GM18868 (cell line): ENCODE measurements at regions not wholly inside any gene's neighbourhood (a gene's known extent, or its start where the extent isn't known, plus 50 kb on each side); places are given as distances from the start of the nearest gene placed in this dataset.
"Not testable (repeated sequence)": the region's sequence is repeated elsewhere in the genome, so short reads cannot be mapped to it uniquely, and the experiment has no call there.

Source experiments
- ATAC-seq: cut with Tn5 transposase; IDR thresholded peaks from one replicate; pipeline ENCODE4 v1.9.1; 2021; ENCODE audit warnings: mild to moderate bottlenecking, moderate library complexity; ENCODE audit not compliant: unreplicated experiment

- ATAC-seq: no peak
Measured at GRCh38 chr13:81379183-81379582, 1038.3 kb upstream of the SPRY2 start.

DNA sequence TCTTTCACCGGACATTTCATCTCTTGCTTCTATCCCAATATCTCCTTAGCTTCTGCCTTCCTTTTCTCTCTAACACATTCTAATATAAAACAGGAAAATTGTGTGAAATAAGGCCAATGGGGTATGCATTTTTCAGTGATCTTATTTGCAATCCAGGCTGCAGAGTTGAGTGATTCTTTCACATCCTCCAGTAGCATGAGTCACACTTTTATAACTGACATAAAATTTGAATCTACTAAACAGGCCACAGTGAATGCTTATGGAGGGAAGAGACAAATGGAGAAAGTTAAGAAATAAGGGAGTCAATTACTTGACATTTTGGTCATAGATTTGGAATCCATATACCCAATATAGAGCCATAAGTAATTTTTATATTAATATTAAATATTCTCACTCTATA lies 1037.0 kb upstream of the SPRY2 start:
- no peak for ATAC-seq

DNA sequence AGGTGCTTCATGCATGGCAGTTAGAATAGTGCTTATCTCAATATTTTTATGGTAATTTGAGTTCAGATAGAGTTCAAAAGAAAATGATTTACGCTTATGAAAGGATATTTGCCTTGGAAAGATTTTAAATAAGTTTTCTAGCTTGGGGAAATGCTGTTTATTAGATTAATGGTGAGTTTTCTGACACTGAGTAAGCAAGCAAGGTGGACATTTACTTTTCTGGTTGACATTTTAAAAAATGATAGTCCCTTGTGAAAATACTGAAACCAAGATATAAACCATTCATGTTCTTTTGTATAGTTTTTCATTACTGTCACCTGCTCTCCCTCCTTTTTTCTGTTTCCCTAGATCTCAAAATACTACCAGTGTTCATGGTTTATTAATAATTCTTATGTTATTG lies 1034.8 kb upstream of the SPRY2 start:
- no peak for ATAC-seq

GRCh38 chr13:81362711-81363110 lies 1021.8 kb upstream of the SPRY2 start:
- ATAC-seq: not testable (repeated sequence)

DNA sequence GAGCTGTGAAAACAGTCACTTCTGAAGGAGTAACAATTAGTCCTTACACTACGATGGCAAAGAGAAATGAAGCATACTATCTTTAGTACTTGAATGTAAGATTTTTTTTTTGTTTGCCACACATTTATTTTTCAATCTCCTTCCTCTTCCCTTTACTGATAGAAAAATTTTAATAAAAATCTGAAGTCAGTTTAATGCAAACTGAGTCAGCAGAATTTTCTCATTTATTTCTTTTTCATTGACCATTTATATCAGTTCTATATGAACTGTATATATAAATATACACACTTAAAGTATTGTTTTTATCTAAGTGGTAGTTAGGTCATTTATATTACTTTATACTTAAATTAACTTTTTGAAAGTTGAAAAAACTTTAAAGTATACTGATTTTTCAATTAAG lies 1009.1 kb upstream of the SPRY2 start:
- ATAC-seq: no peak

DNA sequence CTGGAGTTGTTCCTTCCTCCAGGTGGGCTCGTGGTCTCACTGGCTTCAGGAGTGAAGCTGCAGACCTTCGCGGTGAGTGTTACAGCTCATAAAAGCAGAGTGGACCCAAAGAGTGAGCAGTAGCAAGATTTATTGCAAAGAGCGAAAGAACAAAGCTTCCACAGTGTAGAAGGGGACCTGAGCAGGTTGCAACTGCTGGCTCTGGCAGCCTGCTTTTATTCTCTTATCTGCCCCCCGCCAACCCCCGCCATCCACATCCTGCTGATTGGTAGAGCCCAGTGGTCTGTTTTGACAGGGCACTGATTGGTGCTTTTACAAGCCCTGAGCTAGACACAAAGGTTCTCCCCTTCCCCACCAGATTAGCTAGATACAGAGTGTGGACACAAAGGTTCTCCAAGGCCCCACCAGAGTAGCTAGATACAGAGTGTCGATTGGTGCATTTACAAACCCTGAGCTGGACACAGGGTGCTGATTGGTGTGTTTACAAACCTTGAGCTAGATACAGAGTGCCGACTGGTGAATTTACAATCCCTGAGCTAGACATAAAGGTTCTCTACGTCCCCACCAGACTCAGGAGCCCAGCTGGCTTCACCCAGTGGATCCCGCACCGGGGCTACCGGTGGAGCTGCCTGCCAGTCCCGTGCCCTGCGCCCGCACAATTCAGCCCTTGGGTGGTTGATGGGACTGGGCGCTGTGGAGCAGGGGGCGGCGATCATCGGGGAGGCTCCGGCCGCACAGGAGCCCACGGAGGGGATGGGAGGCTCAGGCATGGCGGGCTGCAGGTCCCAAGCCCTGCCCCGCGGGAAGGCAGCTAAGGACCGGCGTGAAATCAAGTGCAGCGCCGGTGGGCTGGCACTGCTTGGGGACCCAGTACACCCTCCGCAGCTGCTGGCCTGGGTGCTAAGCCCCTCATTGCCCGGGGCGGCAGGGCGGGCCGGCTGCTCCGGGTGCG lies 999.5 kb upstream of the SPRY2 start:
- ATAC-seq: not testable (repeated sequence)

DNA sequence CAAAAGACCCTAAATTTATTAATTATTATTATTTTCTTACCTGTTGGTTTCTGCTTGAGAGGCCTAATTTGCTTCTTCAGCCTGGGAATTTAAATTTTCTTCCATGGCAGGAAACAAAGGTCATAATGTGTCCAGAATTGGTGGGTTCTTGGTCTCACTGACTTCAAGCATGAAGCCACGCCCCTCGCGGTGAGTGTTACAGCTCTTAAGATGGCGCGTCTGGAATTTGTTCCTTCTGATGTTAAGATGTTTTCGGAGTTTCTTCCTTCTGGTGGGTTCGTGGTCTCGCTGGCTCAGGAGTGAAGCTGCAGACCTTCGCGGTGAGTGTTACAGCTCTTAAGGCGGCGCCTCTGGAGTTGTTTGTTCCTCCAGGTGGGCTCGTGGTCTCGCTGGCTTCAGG lies 998.7 kb upstream of the SPRY2 start:
- ATAC-seq: not testable (repeated sequence)

DNA sequence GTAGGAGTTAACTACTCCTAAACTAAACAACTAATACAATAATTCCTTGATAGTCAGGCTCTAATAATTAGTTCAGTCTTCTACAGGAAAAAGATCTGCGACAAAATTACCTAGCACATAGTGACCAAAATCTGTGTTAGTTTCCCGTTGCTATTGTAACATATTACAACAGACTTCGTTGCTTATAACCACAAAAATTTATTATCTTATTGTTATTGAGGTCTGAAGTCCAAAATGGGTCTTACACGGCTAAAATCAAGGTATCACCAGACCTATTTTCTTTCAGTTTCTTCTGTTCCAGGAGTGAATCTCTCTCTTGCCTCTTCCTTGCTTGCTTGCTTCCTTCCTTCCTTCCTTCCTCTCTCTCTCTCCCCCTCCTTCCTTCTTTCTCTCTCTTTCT lies 993.6 kb upstream of the SPRY2 start:
- ATAC-seq: no peak

- no peak for ATAC-seq
Measured at GRCh38 chr13:81326913-81327312, 986.0 kb upstream of the SPRY2 start.

DNA sequence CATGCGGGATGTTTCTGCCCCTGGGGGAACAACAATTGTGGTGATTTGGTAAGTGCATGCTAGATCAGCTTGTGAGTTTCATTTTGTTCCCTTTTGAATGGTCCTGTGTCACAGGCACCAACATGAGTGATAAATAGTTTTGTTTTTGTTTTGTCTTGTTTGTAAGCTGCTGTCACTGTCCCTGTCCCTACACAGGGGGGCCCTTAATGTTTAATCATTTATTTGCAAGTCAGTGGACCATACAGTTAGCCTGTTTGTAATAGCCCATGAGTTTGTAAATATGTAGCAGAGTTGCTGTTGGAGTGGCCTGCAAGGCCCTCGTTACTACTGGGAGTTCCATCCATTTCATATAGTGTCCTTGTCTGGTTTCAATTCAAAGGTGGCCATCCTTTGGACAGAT lies 979.6 kb upstream of the SPRY2 start:
- no peak for ATAC-seq

DNA sequence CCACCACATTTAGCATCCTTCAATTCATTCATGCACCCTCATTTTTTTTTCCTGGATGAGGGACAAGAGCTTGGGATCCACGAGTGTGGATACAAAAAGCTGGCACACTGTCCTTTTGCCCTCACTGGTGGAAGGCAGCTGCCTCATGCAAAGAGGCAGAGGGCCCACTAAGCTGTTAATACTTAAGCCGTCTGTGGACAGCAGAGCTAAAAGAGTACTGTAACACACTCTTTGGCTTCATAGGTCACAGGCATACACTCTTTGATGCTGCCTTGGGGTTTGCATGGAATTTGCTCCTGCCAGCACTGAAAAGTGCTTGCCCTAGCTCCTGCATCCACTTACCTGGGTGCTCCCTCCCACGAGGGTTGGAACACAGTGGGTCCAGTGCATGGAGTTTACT lies 978.4 kb upstream of the SPRY2 start:
- no peak for ATAC-seq

DNA sequence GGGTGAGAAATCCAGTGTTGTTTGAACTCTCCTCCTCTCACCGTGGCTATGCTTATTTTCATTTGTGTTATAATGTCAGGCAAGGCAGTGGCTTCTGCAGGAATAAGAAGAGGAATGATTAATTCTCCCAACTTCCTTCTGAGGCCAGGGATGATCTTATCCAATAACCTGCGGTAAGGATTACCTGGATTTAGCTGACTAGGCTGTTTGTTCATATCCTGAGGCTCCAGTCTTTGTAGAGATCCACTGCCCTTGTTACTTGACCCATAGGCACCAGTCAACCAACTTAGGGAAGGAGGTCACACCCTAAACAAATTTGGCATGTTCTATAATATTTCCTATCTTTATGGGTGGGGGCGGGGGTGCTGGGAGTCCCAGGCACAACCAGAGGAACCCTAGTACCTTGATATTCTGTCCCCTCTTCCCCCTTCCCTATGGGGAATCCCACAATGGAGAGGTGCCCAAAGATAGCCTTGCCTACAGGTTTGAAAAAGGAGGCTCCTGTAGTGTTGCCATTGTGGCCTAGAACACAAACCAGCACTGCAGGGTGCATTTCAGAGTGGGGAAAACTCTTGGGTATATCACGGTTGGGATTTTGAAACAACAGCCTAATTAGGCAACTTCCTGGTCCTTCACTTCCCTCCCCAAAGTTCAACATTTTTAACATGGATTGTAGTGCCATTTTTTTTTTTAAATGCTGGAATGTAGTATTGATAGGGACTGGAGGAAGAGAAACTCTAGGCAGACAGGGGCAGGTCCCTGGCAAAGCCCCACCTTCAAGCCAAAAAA lies 977.5 kb upstream of the SPRY2 start:
- no peak for ATAC-seq

- no peak for ATAC-seq
Measured at GRCh38 chr13:81314461-81314860, 973.5 kb upstream of the SPRY2 start.

GRCh38 chr13:81305928-81306327 lies 965.0 kb upstream of the SPRY2 start:
- ATAC-seq: no peak

DNA sequence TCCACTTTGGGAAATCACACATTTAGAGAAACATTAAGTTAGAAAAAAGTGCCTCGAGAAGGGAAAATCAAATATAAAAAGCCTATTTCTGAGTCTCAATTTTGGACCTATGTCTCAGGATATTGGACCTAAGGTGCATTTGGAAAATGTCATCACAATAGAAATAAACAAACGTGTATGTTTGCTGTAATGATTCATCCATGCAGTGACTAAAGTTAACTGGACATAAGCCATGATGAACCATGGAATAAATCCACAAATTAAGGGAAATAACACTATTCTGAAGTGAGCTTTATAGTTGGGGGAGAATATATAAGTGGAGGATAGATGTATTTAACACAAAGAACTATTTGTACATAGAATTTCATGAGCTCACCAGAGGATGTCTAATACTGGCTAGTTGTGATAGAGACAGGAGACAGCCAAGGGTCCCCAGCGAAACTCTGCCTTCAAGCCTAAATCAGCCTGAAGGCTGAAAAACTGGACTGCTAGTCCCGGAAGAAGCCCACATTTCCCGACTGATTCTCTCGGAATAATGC lies 963.3 kb upstream of the SPRY2 start:
- ATAC-seq: no peak

DNA sequence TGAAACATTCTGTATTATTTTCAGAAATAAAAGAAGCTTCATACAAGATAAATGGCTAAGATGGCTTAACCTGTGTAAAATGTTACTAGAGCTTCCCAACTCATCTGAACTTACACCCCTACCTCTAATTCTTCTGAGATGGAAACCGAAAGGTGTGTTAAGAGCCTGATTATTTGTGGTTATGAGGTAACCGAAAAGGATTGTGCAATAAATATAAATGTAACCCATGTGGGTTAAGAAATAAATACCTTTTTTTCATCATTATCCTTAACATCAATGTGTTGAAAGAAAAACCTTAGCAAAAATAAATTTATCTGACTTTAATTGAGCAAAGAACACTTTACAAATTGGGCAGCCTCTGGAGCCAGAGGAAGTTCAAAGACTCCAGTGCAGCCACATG lies 961.8 kb upstream of the SPRY2 start:
- ATAC-seq: no peak

DNA sequence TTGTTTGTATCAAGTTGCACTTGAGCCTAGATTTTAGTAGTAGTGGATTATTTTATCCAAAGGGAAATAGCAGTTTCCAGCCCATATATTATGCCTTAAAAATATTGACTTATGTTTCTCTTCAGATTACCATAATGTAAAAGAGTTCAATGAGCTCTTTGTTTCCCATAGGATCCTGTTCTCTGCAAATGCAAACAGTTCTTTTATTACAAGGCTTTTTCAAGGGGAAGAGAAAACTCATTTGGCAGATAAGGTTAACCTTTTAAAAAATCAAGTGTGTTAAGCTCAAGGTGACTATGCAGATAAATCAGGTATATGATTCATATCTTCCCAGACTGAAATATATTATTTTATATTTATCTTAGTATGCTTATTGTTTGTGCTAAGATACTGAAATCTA lies 961.2 kb upstream of the SPRY2 start:
- ATAC-seq: no peak

DNA sequence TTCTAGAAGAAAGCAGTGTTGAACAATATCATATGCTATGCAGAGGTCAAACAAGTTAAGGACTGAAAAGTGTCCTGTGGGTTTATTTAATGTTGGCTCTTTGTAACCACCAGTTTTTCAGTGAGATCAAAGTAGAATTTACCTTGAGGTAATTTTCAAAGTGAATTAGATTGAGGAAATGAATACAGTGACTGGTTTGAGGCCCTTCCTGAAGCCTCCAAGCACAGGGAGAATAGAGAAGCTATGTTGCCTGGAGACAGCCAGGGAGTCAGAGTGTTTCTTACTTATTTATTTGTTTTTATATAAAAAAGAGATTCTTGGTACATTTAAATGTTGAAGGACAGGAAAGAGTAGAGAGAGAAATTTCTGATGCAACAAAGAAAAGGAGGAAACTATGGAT lies 954.3 kb upstream of the SPRY2 start:
- ATAC-seq: no peak

- ATAC-seq: no peak
Measured at GRCh38 chr13:81293594-81294164, 952.8 kb upstream of the SPRY2 start.

- ATAC-seq: no peak
Measured at GRCh38 chr13:81283561-81283960, 942.6 kb upstream of the SPRY2 start.

- ATAC-seq: no peak
Measured at GRCh38 chr13:81283062-81283461, 942.1 kb upstream of the SPRY2 start.
